ENCODE measurements at regions not wholly inside any gene's neighbourhood (a gene's known extent, or its start where the extent isn't known, plus 50 kb on each side); places are given as distances from the start of the nearest gene placed in this dataset.

GRCh38 chr1:227434808-227435444 is 116.6 kb upstream of the CDC42BPA start:
- Histone ChIP-seq H4K20me1 (replicated peaks; ENCODE audit: control insufficient read depth, extremely low read depth, insufficient read depth, low read length) (no peaks in the 10 kb centered on the region), H3K27me3 (ENCODE audit: control insufficient read depth in 2 of 2, insufficient read depth in 2 of 2, low read length in 2 of 2) (no peaks in the 10 kb centered on the region), H3K79me2 (ENCODE audit: control insufficient read depth, insufficient read depth, low read length) (no peaks in the 10 kb centered on the region), H3K36me3 (ENCODE audit: control insufficient read depth in 2 of 2, extremely low read depth in 1 of 2, insufficient read depth in 2 of 2, low read length in 2 of 2) (no peaks in the 10 kb centered on the region), H3K4me1 (ENCODE audit: control insufficient read depth, extremely low read depth, insufficient read depth, low read length) (peaks cover 28% of the 10 kb centered on the region), H3K27ac (ENCODE audit: insufficient read depth, low read depth, low read length) (no peak overlapping the region), H3K9me3 (replicated peaks; ENCODE audit: control insufficient read depth, insufficient read depth, low read length) (no peaks in the 10 kb centered on the region), H2AFZ (ENCODE audit: low read depth, low read length) (peak overlapping the region; percentile 38), H3K4me2 (ENCODE audit: insufficient read depth, low read length) (no peak overlapping the region), H3K9ac (replicated peaks; ENCODE audit: extremely low read depth, insufficient read depth, low read length) (no peak overlapping the region), H3K9me1 (replicated peaks; ENCODE audit: control insufficient read depth, extremely low read depth, insufficient read depth, low read length) (no peaks in the 10 kb centered on the region), H3K4me3 (replicated peaks in 1 of 3; ENCODE audit: insufficient read depth in 1 of 3, low read depth in 1 of 3, low read length in 3 of 3) (no peak overlapping the region)
- TF ChIP-seq FOS (IDR thresholded peaks at IDR 0.05; ENCODE audit: borderline replicate concordance, insufficient read depth, low read length) (no peak), POLR2AphosphoS5 (IDR thresholded peaks at IDR 0.05; ENCODE audit: insufficient read depth, low read depth, low read length) (no peak), MYC (IDR thresholded peaks at IDR 0.05; ENCODE audit: low read depth, low read length) (no peak), JUN (IDR thresholded peaks at IDR 0.05; ENCODE audit: borderline replicate concordance, insufficient read depth, insufficient read length, low read depth) (no peak), EZH2 (IDR thresholded peaks at IDR 0.05; ENCODE audit: borderline replicate concordance, low read depth, low read length, severe bottlenecking) (no peak), CTCF (IDR thresholded peaks at IDR 0.05; ENCODE audit: extremely low read depth in 1 of 2, insufficient read depth in 1 of 2, low read depth in 1 of 2, low read length in 2 of 2) (no peak)
- POLR2A ChIA-PET, result interaction anchor here (0.6 to 0.7 kb wide), 2 partner anchors 136 to 371 kb away, joined by 3 to 5 read pairs; no protein-coding TSS in a partner anchor
- BruUV-seq (replicated peaks), result no TSS peak
- dilution Hi-C loops (cut with MboI; ENCODE audit: extremely low pct_ligation_motif_present, low sequenced_read_pairs), result loop anchor here (25.0 kb wide), 1 partner anchor 123 kb away; the partner anchor contains the start of gene CDC42BPA
- DNase-seq (ENCODE audit: low read depth, low spot score) (no peak), FAIRE-seq (no peak)
- CTCF ChIA-PET, result interaction anchor here (1.0 to 3.2 kb wide), 5 partner anchors 83 to 201 kb away, joined by 3 to 7 read pairs (median 5); no protein-coding TSS in a partner anchor
- intact Hi-C loops (cut with micrococcal nuclease), result loop anchor here (5.0 kb wide), 2 partner anchors 453 to 803 kb away; no protein-coding TSS in a partner anchor

All from endothelial cell of umbilical vein (primary cell).